Fibroblast of skin of right biceps (primary cell): ENCODE measurements at regions not wholly inside any gene's neighbourhood (a gene's known extent, or its start where the extent isn't known, plus 50 kb on each side); places are given as distances from the start of the nearest gene placed in this dataset.

Source experiments
- DNase-seq: peaks from one replicate; pipeline ENCODE4 v3.0.0-alpha.2; 2013

- DNase-seq, result no peak
These were observed 134.9 kb upstream of the HSD17B12 start for GRCh38 chr11:43545610-43546009.

GRCh38 chr11:43546561-43547429 lies 133.7 kb upstream of the HSD17B12 start:
- no peak for DNase-seq

- no peak for DNase-seq
These were observed 133.1 kb upstream of the HSD17B12 start for GRCh38 chr11:43547430-43547831.

GRCh38 chr11:43547889-43548381 lies 132.6 kb upstream of the HSD17B12 start:
- peak; percentile 10 for DNase-seq

GRCh38 chr11:43548916-43549315 lies 131.6 kb upstream of the HSD17B12 start:
- DNase-seq, result no peak

- no peak for DNase-seq
These were observed 130.9 kb upstream of the HSD17B12 start for GRCh38 chr11:43549624-43550023.

- no peak for DNase-seq
These were observed 129.8 kb upstream of the HSD17B12 start for GRCh38 chr11:43550714-43551113.

GRCh38 chr11:43554148-43554473 lies 126.4 kb upstream of the HSD17B12 start:
- DNase-seq, result no peak

GRCh38 chr11:43555186-43555585 lies 125.4 kb upstream of the HSD17B12 start:
- DNase-seq, result no peak

GRCh38 chr11:43555816-43556611 lies 124.5 kb upstream of the HSD17B12 start:
- peak; percentile 17 for DNase-seq

GRCh38 chr11:43556612-43557375 lies 123.7 kb upstream of the HSD17B12 start:
- no peak for DNase-seq

- DNase-seq, result peak; percentile 10
These were observed 122.9 kb upstream of the HSD17B12 start for GRCh38 chr11:43557553-43558110.

GRCh38 chr11:43558146-43558545 lies 122.4 kb upstream of the HSD17B12 start:
- peak; percentile 9 for DNase-seq

- DNase-seq, result no peak
These were observed 121.9 kb upstream of the HSD17B12 start for GRCh38 chr11:43558556-43559127.

GRCh38 chr11:43561832-43562231 lies 118.7 kb upstream of the HSD17B12 start:
- DNase-seq, result no peak

GRCh38 chr11:43567396-43567975 lies 113.1 kb upstream of the HSD17B12 start:
- DNase-seq, result peak; percentile 41

- peak; percentile 22 for DNase-seq
These were observed 107.3 kb upstream of the HSD17B12 start for GRCh38 chr11:43573233-43573632.

GRCh38 chr11:43573873-43574272 lies 106.7 kb upstream of the HSD17B12 start:
- no peak for DNase-seq

- DNase-seq, result no peak
These were observed 106.1 kb upstream of the HSD17B12 start for GRCh38 chr11:43574411-43574810.

- peak; percentile 67 for DNase-seq
These were observed 105.3 kb upstream of the HSD17B12 start for GRCh38 chr11:43574949-43575912.

GRCh38 chr11:43575913-43576310 lies 104.6 kb upstream of the HSD17B12 start:
- no peak for DNase-seq
